ENCODE measurements at regions not wholly inside any gene's neighbourhood (a gene's known extent, or its start where the extent isn't known, plus 50 kb on each side); places are given as distances from the start of the nearest gene placed in this dataset.

GRCh38 chr9:29208670-29209069 lies 1635.4 kb upstream of the C9orf72 start:
- no peaks in the 10 kb centered on the region for H4K20me1 ChIP-seq
- H3K4me1 ChIP-seq = no peaks in the 10 kb centered on the region
- H3K36me3 ChIP-seq = no peaks in the 10 kb centered on the region
- H3K27ac ChIP-seq = no peak overlapping the region
- peaks cover 22 to 29% (median 24%) of the 10 kb centered on the region in 11 experiments for H3K27me3 ChIP-seq
- peaks cover 17 to 22% (median 18%) of the 10 kb centered on the region in 11 experiments for H3K9me3 ChIP-seq (replicated peaks in 1 of 11)
- no peak overlapping the region for H3K4me3 ChIP-seq
- no peak for TF ChIP-seq Cebpa-rat (IDR thresholded peaks at IDR 0.05)
- no peak overlapping the region for H3K9ac ChIP-seq
- H3K4me2 ChIP-seq = no peak overlapping the region

GRCh38 chr9:29209748-29210291 lies 1636.5 kb upstream of the C9orf72 start:
- Histone ChIP-seq H3K4me2 (no peak overlapping the region), H3K4me1 (no peaks in the 10 kb centered on the region), H4K20me1 (no peaks in the 10 kb centered on the region), H3K4me3 (no peak overlapping the region), H3K9ac (no peak overlapping the region), H3K9me3 (replicated peaks in 1 of 11) (peaks cover 28 to 33% (median 30%) of the 10 kb centered on the region in 11 experiments), H3K27me3 (peaks cover 23 to 40% (median 33%) of the 10 kb centered on the region in 11 experiments), H3K27ac (no peak overlapping the region), H3K36me3 (no peaks in the 10 kb centered on the region)
- no peak for TF ChIP-seq Cebpa-rat (IDR thresholded peaks at IDR 0.05)

- peaks cover 32 to 37% (median 33%) of the 10 kb centered on the region in 11 experiments for H3K9me3 ChIP-seq (replicated peaks in 1 of 11)
- no peaks in the 10 kb centered on the region for H3K36me3 ChIP-seq
- peak overlapping the region in 1 of 11 experiments; percentile 66; a peak in 1 of 22 replicates for H3K4me2 ChIP-seq
- H4K20me1 ChIP-seq = no peaks in the 10 kb centered on the region
- no peak overlapping the region for H3K4me3 ChIP-seq
- H3K27me3 ChIP-seq = peaks cover 23 to 42% (median 33%) of the 10 kb centered on the region in 11 experiments
- no peaks in the 10 kb centered on the region for H3K4me1 ChIP-seq
- H3K27ac ChIP-seq = no peak overlapping the region
- no peak overlapping the region for H3K9ac ChIP-seq
- TF ChIP-seq Cebpa-rat (IDR thresholded peaks at IDR 0.05) = no peak
Observed at GRCh38 chr9:29211003-29211579, 1637.8 kb upstream of the C9orf72 start.

GRCh38 chr9:29211580-29212396 lies 1638.5 kb upstream of the C9orf72 start:
- H3K9me3 ChIP-seq (replicated peaks in 1 of 11) = peaks cover 32 to 37% (median 33%) of the 10 kb centered on the region in 11 experiments
- H3K36me3 ChIP-seq = no peaks in the 10 kb centered on the region
- peaks cover 23 to 42% (median 33%) of the 10 kb centered on the region in 11 experiments for H3K27me3 ChIP-seq
- 0 out of 22 replicates have a peak overlapping the region, but pooled peaks of 1 of the 11 experiments have one; percentile 36 for H3K9ac ChIP-seq
- H3K27ac ChIP-seq = no peak overlapping the region
- no peaks in the 10 kb centered on the region for H4K20me1 ChIP-seq
- peak overlapping the region; percentile 59 to 79 (median 66) for H3K4me2 ChIP-seq
- H3K4me3 ChIP-seq = peak overlapping the region; percentile 38 to 60 (median 48)
- H3K4me1 ChIP-seq = no peaks in the 10 kb centered on the region
- TF ChIP-seq Cebpa-rat (IDR thresholded peaks at IDR 0.05) = no peak

- Histone ChIP-seq H3K36me3 (no peaks in the 10 kb centered on the region), H3K4me1 (no peaks in the 10 kb centered on the region), H3K4me2 (peak overlapping the region; percentile 59 to 79 (median 66)), H3K27ac (no peak overlapping the region), H3K27me3 (peaks cover 23 to 42% (median 33%) of the 10 kb centered on the region in 11 experiments), H3K9ac (0 out of 22 replicates have a peak overlapping the region, but pooled peaks of 1 of the 11 experiments have one; percentile 10), H3K4me3 (peak overlapping the region; percentile 38 to 60 (median 48)), H3K9me3 (replicated peaks in 1 of 11) (peaks cover 32 to 37% (median 33%) of the 10 kb centered on the region in 11 experiments), H4K20me1 (no peaks in the 10 kb centered on the region)
- no peak for TF ChIP-seq Cebpa-rat (IDR thresholded peaks at IDR 0.05)
Observed at GRCh38 chr9:29212397-29213387, 1639.4 kb upstream of the C9orf72 start.

GRCh38 chr9:29213417-29214153 lies 1640.3 kb upstream of the C9orf72 start, which contains the start of gene LINGO2:
LINGO2 (minus strand) TSS chr9:29213601.
- Histone ChIP-seq H3K9ac (0 out of 22 replicates have a peak within 1 kb of the TSS, but pooled peaks of 1 of the 11 experiments have one; percentile 10), H4K20me1 (no peaks in the 10 kb centered on the region), H3K36me3 (no peaks in the 10 kb centered on the region), H3K27me3 (peaks cover 23 to 42% (median 33%) of the 10 kb centered on the region in 11 experiments), H3K4me3 (peak within 1 kb of the TSS; percentile 38 to 60 (median 48)), H3K9me3 (replicated peaks in 1 of 11) (peaks cover 32 to 37% (median 33%) of the 10 kb centered on the region in 11 experiments), H3K27ac (no peak within 1 kb of the TSS), H3K4me1 (no peaks in the 10 kb centered on the region), H3K4me2 (peak within 1 kb of the TSS; percentile 59 to 79 (median 66))
- no peak for TF ChIP-seq Cebpa-rat (IDR thresholded peaks at IDR 0.05)

- Histone ChIP-seq H3K27me3 (peaks cover 23 to 42% (median 33%) of the 10 kb centered on the region in 11 experiments), H3K4me2 (no peak overlapping the region), H3K9me3 (replicated peaks in 1 of 11) (peaks cover 32 to 37% (median 33%) of the 10 kb centered on the region in 11 experiments), H3K36me3 (no peaks in the 10 kb centered on the region), H3K4me3 (no peak overlapping the region), H4K20me1 (no peaks in the 10 kb centered on the region), H3K27ac (no peak overlapping the region), H3K4me1 (no peaks in the 10 kb centered on the region), H3K9ac (no peak overlapping the region)
- no peak for TF ChIP-seq Cebpa-rat (IDR thresholded peaks at IDR 0.05)
Observed at GRCh38 chr9:29214154-29214689, 1640.9 kb upstream of the C9orf72 start.
